Breast epithelium (tissue), 3 donors: ENCODE measurements at regions not wholly inside any gene's neighbourhood (a gene's known extent, or its start where the extent isn't known, plus 50 kb on each side); places are given as distances from the start of the nearest gene placed in this dataset.

Source experiments
- POLR2AphosphoS5 ChIP-seq, 3 donors: sonication (generic); formaldehyde crosslinking; IDR thresholded peaks; one replicate each; pipeline ENCODE4 v1.6.1; 2017; ENCODE audit warnings: antibody characterized with exemption in 3 of 3
- TF ChIP-seq, protein P1 (sequence below), 3 donors: fragments of 450-650 bp; IDR thresholded peaks; one replicate each; pipeline ENCODE4 v1.5.1; 2016 to 2017; ENCODE audit warnings: antibody characterized with exemption in 3 of 3, mild to moderate bottlenecking in 3 of 3, moderate library complexity in 3 of 3

DNA sequence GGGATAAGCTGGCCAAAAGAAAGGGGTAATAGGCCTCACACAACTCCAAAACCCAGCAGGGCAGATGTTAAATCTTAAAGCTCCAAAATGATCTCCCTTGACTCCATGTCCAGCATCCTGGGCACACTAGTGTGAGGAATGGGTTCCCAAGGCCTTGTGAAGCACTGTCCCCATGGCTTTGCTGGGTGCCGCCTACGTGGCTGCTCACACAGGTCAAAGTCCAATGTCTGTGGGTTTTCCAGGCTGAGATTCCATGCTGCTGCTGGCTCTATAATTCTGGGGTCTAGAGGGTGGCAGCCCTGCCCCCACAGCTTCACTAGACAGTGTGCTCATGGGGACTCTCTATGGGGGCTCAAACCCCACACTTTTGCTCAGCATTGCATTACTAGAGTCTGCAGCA lies 145.3 kb upstream of the GRIN2B start:
- TF ChIP-seq, protein P1, sequence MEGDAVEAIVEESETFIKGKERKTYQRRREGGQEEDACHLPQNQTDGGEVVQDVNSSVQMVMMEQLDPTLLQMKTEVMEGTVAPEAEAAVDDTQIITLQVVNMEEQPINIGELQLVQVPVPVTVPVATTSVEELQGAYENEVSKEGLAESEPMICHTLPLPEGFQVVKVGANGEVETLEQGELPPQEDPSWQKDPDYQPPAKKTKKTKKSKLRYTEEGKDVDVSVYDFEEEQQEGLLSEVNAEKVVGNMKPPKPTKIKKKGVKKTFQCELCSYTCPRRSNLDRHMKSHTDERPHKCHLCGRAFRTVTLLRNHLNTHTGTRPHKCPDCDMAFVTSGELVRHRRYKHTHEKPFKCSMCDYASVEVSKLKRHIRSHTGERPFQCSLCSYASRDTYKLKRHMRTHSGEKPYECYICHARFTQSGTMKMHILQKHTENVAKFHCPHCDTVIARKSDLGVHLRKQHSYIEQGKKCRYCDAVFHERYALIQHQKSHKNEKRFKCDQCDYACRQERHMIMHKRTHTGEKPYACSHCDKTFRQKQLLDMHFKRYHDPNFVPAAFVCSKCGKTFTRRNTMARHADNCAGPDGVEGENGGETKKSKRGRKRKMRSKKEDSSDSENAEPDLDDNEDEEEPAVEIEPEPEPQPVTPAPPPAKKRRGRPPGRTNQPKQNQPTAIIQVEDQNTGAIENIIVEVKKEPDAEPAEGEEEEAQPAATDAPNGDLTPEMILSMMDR (IDR thresholded peaks at IDR 0.05) = no peak
- no peak for TF ChIP-seq POLR2AphosphoS5 (IDR thresholded peaks at IDR 0.05)
